HL-60/S4 treated with retinoic acid at 250 ng/mL for 4 days and 3 days (cell line): ENCODE measurements at regions not wholly inside any gene's neighbourhood (a gene's known extent, or its start where the extent isn't known, plus 50 kb on each side); places are given as distances from the start of the nearest gene placed in this dataset.

Source experiments
- in situ Hi-C: fragments of 300-500 bp; cut with MboI; formaldehyde crosslinking; loops from 2 replicates; pipeline ENCODE4 v1.7.0; 2022; ENCODE audit warnings: low sequenced_read_pairs

DNA sequence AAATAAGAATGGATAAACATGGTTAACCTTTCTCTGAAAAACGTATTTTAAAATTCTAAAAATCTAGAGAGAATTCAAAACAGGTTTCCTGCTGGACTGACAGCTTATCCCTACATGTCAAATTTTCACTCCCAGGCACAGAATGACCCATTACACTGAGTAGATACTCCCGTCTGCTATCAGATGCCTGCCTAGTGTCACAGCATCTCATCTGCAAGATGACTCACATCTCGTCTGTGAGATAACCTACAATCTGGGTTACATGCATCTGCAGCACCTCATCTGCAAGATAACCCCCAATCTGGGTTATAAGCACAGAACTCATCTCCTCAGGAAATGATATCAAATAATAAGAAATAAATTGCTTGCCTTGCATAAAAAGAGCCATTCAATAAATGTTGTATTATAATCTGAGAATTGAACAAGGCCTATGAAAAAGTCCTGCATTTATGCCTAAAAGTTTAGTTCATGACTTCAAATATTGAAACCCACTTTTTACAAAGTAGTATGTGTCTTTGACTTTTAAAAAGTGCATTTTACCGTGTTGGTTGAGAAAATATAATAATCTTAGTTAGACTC, 188.3 kb upstream of the THBS1 start:
- in situ Hi-C loops = no loop called here

GRCh38 chr15:39393575-39394335, 187.1 kb upstream of the THBS1 start:
- in situ Hi-C loops = no loop called here

- in situ Hi-C loops = no loop called here
These were observed 186.4 kb upstream of the THBS1 start for GRCh38 chr15:39394496-39394895.

DNA sequence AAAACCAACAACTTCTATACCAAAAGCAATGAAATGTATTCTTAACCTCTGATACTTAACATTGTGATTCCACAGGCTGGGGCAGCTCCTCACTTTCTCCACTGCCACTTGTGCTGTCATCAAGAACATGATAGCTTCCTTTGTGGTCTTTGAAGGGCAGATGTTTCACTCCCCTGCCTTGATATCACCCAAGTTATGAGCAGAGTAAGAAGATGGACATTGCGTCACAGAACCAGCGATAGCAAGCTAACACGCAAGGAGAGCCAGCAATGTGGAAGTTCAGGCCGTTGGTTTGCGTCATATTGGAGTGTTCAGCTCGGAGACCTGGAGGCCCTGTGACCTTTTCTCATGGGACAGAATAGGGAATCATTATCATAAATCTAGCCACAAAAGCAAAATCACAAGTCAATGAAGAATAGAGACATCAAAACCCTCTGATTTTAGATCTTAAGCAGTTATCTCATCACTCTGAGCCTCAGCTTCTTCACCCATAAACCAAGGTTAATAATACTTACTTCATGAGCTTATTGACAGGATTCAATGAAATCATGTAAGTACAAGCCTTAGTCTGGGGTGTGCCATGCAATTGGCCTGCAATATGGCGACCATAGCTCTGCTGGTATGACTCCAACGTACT, 183.8 kb upstream of the THBS1 start:
- in situ Hi-C loops = no loop called here

GRCh38 chr15:39397883-39398282, 183.0 kb upstream of the THBS1 start:
- in situ Hi-C loops = no loop called here

DNA sequence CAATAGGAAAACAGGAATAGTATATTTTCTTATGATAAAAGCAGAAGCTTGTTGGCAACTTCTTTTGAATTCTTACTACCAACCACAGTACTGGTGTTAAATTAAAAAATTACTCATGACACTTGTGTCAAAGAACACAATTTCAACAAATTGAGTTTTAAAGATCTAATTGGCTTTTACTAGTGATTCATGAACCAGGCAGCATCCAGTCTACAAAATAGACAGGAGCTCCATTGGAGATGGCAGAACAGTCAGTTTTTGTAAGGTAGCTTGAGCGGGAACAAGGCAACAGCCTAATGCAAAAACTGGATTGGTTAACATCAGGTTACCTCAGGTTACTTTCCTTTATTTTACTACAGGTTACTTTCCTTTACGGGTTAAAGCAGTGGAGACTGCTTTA, 181.3 kb upstream of the THBS1 start:
- in situ Hi-C loops = no loop called here

DNA sequence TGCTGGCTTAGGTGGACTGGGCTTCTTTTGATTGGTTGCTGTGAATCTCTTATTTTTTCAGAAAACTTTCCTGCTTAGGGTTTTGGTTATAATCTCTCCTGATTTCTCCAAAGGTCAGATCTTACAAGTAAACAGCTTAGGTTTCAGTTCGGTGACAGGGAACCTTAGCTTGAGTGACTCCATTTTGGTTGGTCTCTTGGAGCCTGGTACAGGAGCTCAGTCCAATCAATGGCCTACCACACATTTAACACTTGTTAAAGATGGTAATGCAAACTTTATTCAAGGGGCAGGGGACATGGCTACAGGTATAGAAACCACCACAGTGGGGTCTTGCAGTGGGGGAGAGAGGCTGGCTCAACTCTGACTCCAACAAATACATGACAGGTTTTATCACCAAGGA, 180.9 kb upstream of the THBS1 start:
- in situ Hi-C loops = no loop called here

DNA sequence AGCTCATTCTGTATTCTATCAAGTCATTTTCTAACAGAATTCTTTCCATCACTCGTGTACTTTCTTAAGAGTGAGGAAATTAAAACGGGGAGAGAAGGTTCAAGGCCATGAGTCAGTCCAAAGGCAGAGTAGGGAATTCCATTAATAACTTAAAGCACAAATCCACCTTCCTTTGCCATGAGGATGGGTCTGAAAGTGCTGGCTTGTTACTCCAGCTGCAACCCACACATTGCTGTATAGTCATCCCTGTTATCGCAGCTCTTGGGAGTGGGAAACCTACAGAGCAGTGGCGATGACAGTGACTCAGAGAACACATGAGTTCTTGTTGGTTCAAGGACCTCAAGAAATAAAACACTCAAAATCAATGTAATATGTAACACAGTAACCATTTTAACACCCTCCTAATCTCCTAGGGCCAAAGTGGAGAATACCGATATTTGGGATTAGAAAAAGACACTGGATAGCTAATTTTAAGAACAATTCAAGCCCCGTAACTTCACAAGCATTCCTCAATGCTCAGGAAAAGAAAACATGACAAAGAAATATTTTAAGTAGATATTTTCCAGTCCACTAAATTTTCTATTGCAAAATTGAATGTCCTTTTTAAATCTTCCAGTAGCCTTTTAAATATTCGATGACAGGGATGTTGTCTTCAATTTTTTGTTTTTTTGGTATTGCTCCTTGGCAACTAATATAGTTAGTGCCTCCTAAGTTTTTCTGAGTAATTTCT, 179.9 kb upstream of the THBS1 start:
- in situ Hi-C loops = no loop called here

- in situ Hi-C loops = no loop called here
These were observed 177.2 kb upstream of the THBS1 start for GRCh38 chr15:39403640-39404117.

GRCh38 chr15:39404767-39405181, 176.1 kb upstream of the THBS1 start:
- in situ Hi-C loops = no loop called here

DNA sequence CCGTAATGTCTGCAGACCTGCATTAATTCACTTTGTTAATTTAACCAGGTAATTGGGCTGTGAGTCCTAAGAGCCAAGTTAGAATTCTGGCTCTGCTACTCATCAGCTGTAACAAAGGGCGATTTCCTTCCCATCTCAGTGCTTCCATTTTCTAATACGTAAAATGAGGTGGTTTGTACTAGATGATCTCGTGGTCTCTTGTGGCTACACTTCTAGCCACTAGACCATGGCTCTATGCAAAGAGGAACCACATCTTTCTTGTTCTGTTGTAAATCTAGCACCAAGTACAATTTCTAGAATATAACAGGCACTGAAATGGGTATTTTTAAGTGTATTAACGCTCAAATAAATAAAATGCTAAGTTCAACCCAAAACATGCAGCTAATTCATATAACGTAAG, 174.4 kb upstream of the THBS1 start:
- in situ Hi-C loops = no loop called here

- in situ Hi-C loops = no loop called here
These were observed 173.8 kb upstream of the THBS1 start for GRCh38 chr15:39407116-39407515.

- in situ Hi-C loops = no loop called here
These were observed 170.9 kb upstream of the THBS1 start for GRCh38 chr15:39409876-39410530.

DNA sequence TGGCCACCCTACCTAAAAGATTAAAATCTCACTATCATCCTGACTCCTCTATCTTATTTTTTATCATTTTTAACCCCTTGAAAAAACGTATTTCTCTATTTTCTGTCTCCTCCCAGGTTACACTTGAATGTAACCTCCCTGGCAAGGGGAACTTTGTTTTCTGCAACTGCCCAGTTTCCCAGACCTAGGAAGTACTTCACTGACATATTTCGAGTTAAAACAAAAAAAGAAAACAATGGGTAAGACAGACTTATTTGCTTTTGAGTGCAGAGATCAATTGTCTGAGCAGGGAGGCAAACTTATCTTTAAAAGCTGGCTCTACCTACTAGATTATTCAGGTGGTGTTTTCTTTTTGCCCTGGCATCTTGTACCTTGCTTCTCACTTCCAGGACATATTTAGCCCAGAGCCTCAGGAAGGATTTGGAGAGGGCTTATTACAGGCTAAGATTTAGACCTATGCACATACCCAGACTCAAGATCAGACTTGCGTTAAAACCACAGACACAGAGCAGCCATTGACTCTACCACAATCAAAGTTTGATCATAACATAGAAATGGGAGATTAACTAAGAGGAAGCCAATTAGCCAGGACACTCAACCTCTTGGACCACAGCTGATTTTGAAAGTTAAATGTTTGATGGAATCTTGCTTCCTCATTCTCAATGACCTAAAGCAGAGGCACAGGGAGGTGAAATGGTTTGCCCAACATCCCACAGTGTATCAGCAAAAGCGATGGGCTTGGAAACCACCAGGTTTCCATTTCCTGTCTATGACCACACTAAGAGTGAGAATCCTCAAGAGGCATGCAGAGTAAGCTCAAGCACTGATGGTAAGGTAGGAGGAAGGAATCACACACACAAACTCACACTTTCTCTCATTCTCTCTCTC, 169.5 kb upstream of the THBS1 start:
- in situ Hi-C loops = no loop called here

GRCh38 chr15:39413558-39413957, 167.3 kb upstream of the THBS1 start:
- in situ Hi-C loops = no loop called here

DNA sequence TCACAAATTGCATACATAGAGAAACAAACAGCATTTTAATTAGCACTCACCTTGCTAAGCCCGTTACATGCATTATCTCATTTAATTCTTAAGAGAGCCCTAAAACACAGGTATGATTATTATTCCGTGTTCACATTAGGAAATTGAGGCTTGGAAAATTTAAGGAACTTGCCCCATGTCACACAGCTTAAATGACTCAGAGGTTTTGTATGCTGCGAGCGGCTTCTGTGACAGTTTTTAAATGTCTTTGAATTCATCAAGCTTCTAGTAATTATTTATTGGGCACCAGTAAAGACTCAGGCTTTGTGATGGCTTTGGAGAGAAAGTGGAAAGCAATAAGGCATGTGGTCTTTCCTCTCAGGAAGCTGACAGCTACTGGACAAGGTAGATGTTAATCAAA, 166.7 kb upstream of the THBS1 start:
- in situ Hi-C loops = no loop called here

DNA sequence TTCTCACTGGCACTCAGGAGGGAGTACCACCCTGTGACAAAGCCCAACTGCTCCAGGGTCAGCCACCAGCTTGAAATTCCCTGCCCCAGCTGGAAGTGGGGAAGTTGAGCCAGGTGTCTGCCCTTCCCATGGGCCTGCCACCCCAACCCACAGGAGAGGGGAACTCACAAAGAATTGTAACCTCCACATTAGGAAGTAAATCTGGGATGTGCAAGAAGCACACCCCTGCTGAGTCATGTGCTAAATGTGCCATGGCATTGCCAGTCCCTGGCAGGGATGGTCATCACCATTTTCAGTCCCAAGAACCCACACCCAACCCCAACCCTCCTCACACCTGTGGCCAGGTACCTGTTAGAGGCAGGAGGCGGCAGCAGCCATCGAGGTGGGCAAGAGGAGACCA, 165.2 kb upstream of the THBS1 start:
- in situ Hi-C loops = no loop called here

DNA sequence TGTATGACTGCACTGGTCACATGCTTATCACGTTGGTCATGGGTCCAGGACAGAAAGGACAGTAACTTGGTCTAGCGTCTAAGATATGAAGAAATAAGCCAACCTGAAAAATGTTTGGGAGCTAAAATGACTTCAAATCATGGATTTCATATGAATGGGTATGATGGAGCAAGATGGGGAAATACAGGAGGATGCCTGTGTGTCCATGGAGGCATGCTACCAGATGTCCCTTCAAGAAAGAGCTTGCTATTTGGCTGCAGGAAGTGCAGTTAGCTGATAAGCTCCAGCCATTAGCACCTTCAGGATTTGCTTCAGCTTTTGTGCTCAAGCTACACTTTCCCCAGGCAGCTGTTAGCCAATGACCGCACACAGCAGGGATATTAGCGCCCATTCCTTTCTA, 164.6 kb upstream of the THBS1 start:
- in situ Hi-C loops = no loop called here

DNA sequence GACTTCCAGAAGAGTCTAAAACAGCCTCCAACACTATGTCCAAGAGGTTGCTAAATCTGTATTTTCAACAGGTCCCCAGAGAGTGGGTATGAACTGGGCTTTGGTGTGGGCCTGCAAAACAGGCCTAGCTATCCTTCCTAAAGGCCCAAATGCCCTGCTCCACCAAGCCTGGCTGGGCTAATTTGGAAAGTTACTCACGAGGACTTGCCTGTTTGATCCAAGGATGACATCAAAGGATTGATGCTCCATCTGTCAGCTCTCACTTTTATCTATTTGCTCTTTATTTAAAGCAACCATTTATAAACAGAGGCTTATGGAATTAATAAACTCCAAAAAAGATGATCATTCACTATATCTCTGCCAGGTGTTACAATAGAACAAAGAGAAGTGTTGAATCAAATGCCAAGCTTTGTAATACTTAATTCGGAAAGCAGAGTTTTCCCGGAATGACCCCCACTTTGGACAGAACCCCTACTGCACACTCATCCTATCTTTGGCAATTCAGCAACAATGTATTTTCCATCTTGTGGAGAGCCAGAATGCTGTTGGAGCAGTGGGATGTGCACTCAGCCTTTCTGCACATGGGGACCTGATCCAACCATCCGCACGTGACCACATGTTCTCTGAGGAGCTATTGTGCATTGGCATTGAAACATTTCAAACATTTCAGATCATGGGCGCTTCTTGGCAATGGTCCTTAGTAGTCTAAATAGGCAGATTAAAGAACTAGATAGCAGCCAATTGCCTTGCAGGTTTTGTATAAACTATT, 163.3 kb upstream of the THBS1 start:
- in situ Hi-C loops = no loop called here
